LNCAP (cell line): ENCODE measurements at regions not wholly inside any gene's neighbourhood (a gene's known extent, or its start where the extent isn't known, plus 50 kb on each side); places are given as distances from the start of the nearest gene placed in this dataset.

Source experiments
- CTCF ChIP-seq: fragments of 450-650 bp; IDR thresholded peaks from 2 replicates; pipeline ENCODE4 v1.5.1; 2017; ENCODE audit warnings: mild to moderate bottlenecking

GRCh38 chr2:183359867-183360266 is 235.6 kb downstream of the NUP35 start:
- TF ChIP-seq CTCF: peak; percentile 43

- no peak for TF ChIP-seq CTCF
These were observed 247.3 kb downstream of the NUP35 start for GRCh38 chr2:183371545-183371944.

GRCh38 chr2:183375821-183376220 is 251.6 kb downstream of the NUP35 start:
- no peak for TF ChIP-seq CTCF

- no peak for TF ChIP-seq CTCF
These were observed 259.6 kb downstream of the NUP35 start for GRCh38 chr2:183383854-183384253.

GRCh38 chr2:183389546-183390080 is 265.4 kb downstream of the NUP35 start:
- TF ChIP-seq CTCF: no peak

- no peak for TF ChIP-seq CTCF
These were observed 265.9 kb downstream of the NUP35 start for GRCh38 chr2:183390109-183390508.

- no peak for TF ChIP-seq CTCF
These were observed 280.1 kb downstream of the NUP35 start for GRCh38 chr2:183404392-183404791.

- no peak for TF ChIP-seq CTCF
These were observed 284.3 kb downstream of the NUP35 start for GRCh38 chr2:183408562-183408961.
